HT-29 (cell line): ENCODE measurements at regions not wholly inside any gene's neighbourhood (a gene's known extent, or its start where the extent isn't known, plus 50 kb on each side); places are given as distances from the start of the nearest gene placed in this dataset.
A peak's percentile ranks its signal among the peaks of the same experiment; 100 is the strongest.
"Not testable (repeated sequence)": the region's sequence is repeated elsewhere in the genome, so short reads cannot be mapped to it uniquely, and the experiment has no call there.

Experiments used
- DNase-seq: peaks from one replicate; pipeline ENCODE4 v3.0.0-alpha.2; 2015; ENCODE audit warnings: low spot score

GRCh38 chr3:150357923-150358607 lies 50.0 kb upstream of the TSC22D2 start:
- DNase-seq: no peak

GRCh38 chr3:150357140-150357539 lies 51.0 kb upstream of the TSC22D2 start:
- no peak for DNase-seq

GRCh38 chr3:150355574-150355973 lies 52.5 kb upstream of the TSC22D2 start:
- DNase-seq: no peak

GRCh38 chr3:150352931-150353330 lies 55.2 kb upstream of the TSC22D2 start:
- DNase-seq: no peak

- no peak for DNase-seq
These were observed 56.7 kb upstream of the TSC22D2 start for GRCh38 chr3:150351398-150351797.

- peak; percentile 47 for DNase-seq
These were observed 58.6 kb upstream of the TSC22D2 start for GRCh38 chr3:150349314-150350097.

- DNase-seq: peak; percentile 87
These were observed 59.6 kb upstream of the TSC22D2 start for GRCh38 chr3:150348500-150348899.

GRCh38 chr3:150346981-150347863 lies 60.9 kb upstream of the TSC22D2 start:
- DNase-seq: no peak

GRCh38 chr3:150346266-150346665 lies 61.8 kb upstream of the TSC22D2 start:
- DNase-seq: no peak

GRCh38 chr3:150345021-150345538 lies 63.0 kb upstream of the TSC22D2 start:
- DNase-seq: peak; percentile 99

- no peak for DNase-seq
These were observed 63.9 kb upstream of the TSC22D2 start for GRCh38 chr3:150344079-150344759.

- DNase-seq: no peak
These were observed 65.1 kb upstream of the TSC22D2 start for GRCh38 chr3:150342896-150343467.

GRCh38 chr3:150341891-150342290 lies 66.2 kb upstream of the TSC22D2 start:
- no peak for DNase-seq

- not testable (repeated sequence) for DNase-seq
These were observed 71.7 kb upstream of the TSC22D2 start for GRCh38 chr3:150336363-150336762.

- no peak for DNase-seq
These were observed 72.5 kb upstream of the TSC22D2 start for GRCh38 chr3:150335631-150336030.

- no peak for DNase-seq
These were observed 73.1 kb upstream of the TSC22D2 start for GRCh38 chr3:150334974-150335373.

GRCh38 chr3:150333477-150333876 lies 74.6 kb upstream of the TSC22D2 start:
- no peak for DNase-seq

- no peak for DNase-seq
These were observed 76.0 kb upstream of the TSC22D2 start for GRCh38 chr3:150331978-150332568.

- DNase-seq: no peak
These were observed 77.2 kb upstream of the TSC22D2 start for GRCh38 chr3:150330872-150331271.

GRCh38 chr3:150330174-150330573 lies 77.9 kb upstream of the TSC22D2 start:
- DNase-seq: no peak

- DNase-seq: no peak
These were observed 78.7 kb upstream of the TSC22D2 start for GRCh38 chr3:150329408-150329807.
